C4-2B (cell line): ENCODE measurements at regions not wholly inside any gene's neighbourhood (a gene's known extent, or its start where the extent isn't known, plus 50 kb on each side); places are given as distances from the start of the nearest gene placed in this dataset.
A peak's percentile ranks its signal among the peaks of the same experiment; 100 is the strongest.

Experiments used
- ZFX ChIP-seq: fragments of 450-650 bp; IDR thresholded peaks from 2 replicates; pipeline ENCODE4 v1.6.1; 2017
- TF ChIP-seq, protein P1 (sequence below): fragments of 450-650 bp; conservative IDR thresholded peaks from 2 replicates; pipeline ENCODE4 v1.5.1; 2017; ENCODE audit warnings: mild to moderate bottlenecking

DNA sequence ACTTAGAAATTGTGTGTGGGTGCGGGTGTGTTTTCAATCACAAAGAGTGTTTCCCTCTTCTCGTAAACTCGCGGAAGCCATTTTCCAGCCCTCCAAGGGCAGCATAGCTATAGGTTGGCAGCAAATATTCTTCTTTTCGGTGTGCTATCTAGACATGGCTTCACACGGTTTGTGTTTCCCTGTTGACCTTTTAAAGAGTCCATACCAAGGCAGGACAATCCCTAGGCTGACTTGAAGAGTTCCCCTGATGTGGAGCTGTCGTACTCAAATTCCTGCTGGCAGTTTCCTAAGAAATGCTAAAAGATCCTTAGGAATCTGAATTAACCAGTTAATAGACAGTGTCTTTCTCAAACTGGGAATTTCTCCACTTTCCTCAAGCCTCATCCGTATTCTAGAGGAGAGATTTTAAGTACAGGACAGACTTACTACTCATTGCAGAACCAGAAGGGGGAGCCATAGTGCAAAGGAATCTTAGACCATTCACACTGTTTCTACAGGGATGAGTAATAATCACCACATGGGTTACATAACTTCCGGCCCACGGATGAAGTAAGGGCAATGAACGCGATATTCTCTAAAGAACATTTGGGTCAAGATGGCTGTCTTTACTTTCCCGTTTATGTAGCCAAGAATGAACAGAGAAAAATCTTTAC lies 288.6 kb upstream of the ELAC2 start:
- TF ChIP-seq, protein P1, sequence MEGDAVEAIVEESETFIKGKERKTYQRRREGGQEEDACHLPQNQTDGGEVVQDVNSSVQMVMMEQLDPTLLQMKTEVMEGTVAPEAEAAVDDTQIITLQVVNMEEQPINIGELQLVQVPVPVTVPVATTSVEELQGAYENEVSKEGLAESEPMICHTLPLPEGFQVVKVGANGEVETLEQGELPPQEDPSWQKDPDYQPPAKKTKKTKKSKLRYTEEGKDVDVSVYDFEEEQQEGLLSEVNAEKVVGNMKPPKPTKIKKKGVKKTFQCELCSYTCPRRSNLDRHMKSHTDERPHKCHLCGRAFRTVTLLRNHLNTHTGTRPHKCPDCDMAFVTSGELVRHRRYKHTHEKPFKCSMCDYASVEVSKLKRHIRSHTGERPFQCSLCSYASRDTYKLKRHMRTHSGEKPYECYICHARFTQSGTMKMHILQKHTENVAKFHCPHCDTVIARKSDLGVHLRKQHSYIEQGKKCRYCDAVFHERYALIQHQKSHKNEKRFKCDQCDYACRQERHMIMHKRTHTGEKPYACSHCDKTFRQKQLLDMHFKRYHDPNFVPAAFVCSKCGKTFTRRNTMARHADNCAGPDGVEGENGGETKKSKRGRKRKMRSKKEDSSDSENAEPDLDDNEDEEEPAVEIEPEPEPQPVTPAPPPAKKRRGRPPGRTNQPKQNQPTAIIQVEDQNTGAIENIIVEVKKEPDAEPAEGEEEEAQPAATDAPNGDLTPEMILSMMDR, result peak; percentile 80
- no peak for TF ChIP-seq ZFX
